K562 (cell line): ENCODE measurements at regions not wholly inside any gene's neighbourhood (a gene's known extent, or its start where the extent isn't known, plus 50 kb on each side); places are given as distances from the start of the nearest gene placed in this dataset.

Experiments used
- ATAC-seq: fragments of 200-7000 bp; cut with Tn5 transposase; 3 replicates; pipeline ENCODE4 v1.9.1; 2020; ENCODE audit warnings: moderate library complexity
- BruUV-seq: library from RNA; stranded (reverse); fragments of 400-500 nt; replicated peaks from 2 replicates; lab custom pipeline; 2021; lab: Mats Ljungman, UMichigan
- CTCF ChIA-PET: fragments of 300-600 bp; formaldehyde crosslinking; extraction: SDS; loops from one replicate; lab custom pipeline; 2021; ENCODE audit warnings: low intra/inter-chr PET ratio; lab: Yijun Ruan, JAX
- POLR2A ChIA-PET: fragments of 300-600, 350-650 bp; sonication (Branson Sonifier 250); formaldehyde crosslinking; extraction: SDS; loops from one replicate; lab custom pipeline; 2021; ENCODE audit warnings: antibody characterized with exemption, inconsistent platforms; lab: Yijun Ruan, JAX
- DNase-seq, 4 experiments: peaks; one replicate each; pipeline versions ENCODE4 v3.0.0 to v3.0.0-alpha.2; 2011 to 2018; ENCODE audit warnings: low spot score in 3 of 4, mixed read lengths in 3 of 4; ENCODE audit errors: extremely low read depth in 1 of 4
- FAIRE-seq: peaks from 2 replicates; lab custom pipeline; 2011; peaks lifted over from hg19 to GRCh38; lab: Jason Lieb, UNC
- H2AFZ ChIP-seq: 2 replicates; pipeline ENCODE4 v1.6.0; 2011; ENCODE audit warnings: low read depth, low read length, control low read depth, inconsistent platforms
- H3K27ac ChIP-seq: fragments of 200-600 bp; 3 replicates; pipeline ENCODE4 v1.8.0; 2011; ENCODE audit warnings: low read depth, mild to moderate bottlenecking, control low read depth, inconsistent platforms, low read length, moderate library complexity, mixed read lengths; ENCODE audit errors: extremely low read depth
- H3K27me3 ChIP-seq, 2 experiments: fragments of 300-600 bp in 1 of 2; 2 replicates in 1 of 2; 3 replicates in 1 of 2; pipeline versions ENCODE4 v1.6.0 to v1.8.0; 2011; ENCODE audit warnings: inconsistent platforms in 2 of 2, low read length in 2 of 2, mild to moderate bottlenecking in 1 of 2, mixed read lengths in 1 of 2, moderate library complexity in 1 of 2; ENCODE audit not compliant: control insufficient read depth in 2 of 2, insufficient read depth in 2 of 2
- H3K36me3 ChIP-seq: fragments of 300-600 bp; 3 replicates; pipeline ENCODE4 v1.8.0; 2011; ENCODE audit warnings: mild to moderate bottlenecking, low read length, inconsistent platforms; ENCODE audit not compliant: control insufficient read depth, insufficient read depth
- H3K4me1 ChIP-seq, 2 experiments: fragments of 200-600 bp in 1 of 2; replicated peaks in 1 of 2; 2 replicates in 1 of 2; 3 replicates in 1 of 2; pipeline versions ENCODE4 v1.5.1 to v1.8.0; 2011; ENCODE audit warnings: inconsistent platforms in 2 of 2, low read length in 2 of 2, mild to moderate bottlenecking in 1 of 2, mixed read lengths in 1 of 2, moderate library complexity in 1 of 2; ENCODE audit not compliant: control insufficient read depth in 2 of 2, insufficient read depth in 2 of 2
- H3K4me2 ChIP-seq: 2 replicates; pipeline ENCODE4 v1.6.1; 2011; ENCODE audit warnings: low read length, control low read depth, inconsistent platforms, mixed read lengths; ENCODE audit not compliant: insufficient read depth
- H3K4me3 ChIP-seq: fragments of 200-600 bp; sonication (generic), shearing (Covaris generic); 2 replicates; pipeline ENCODE4 v1.5.1; 2016; ENCODE audit warnings: control low read depth, inconsistent platforms
- H3K79me2 ChIP-seq: fragments of 200-600 bp; 3 replicates; pipeline ENCODE4 v1.8.0; 2011; ENCODE audit warnings: low read length, inconsistent platforms; ENCODE audit not compliant: control insufficient read depth, insufficient read depth
- H3K9ac ChIP-seq, 2 experiments: 2 replicates each; pipeline versions ENCODE4 v1.6.0 to v1.6.1; 2011; ENCODE audit warnings: low read depth in 2 of 2, low read length in 2 of 2, control low read depth in 1 of 2, inconsistent platforms in 1 of 2, mild to moderate bottlenecking in 1 of 2, mixed read lengths in 1 of 2; ENCODE audit not compliant: insufficient read depth in 1 of 2
- H3K9me1 ChIP-seq: one replicate; pipeline ENCODE4 v1.6.0; 2011; ENCODE audit warnings: inconsistent platforms, mild to moderate bottlenecking, low read length, moderate library complexity; ENCODE audit not compliant: control insufficient read depth, insufficient read depth
- H3K9me3 ChIP-seq: replicated peaks from 2 replicates; pipeline ENCODE4 v1.5.1; 2011; ENCODE audit warnings: low read depth, low read length, inconsistent platforms; ENCODE audit not compliant: control insufficient read depth, insufficient read depth
- H4K20me1 ChIP-seq: replicated peaks from 2 replicates; pipeline ENCODE4 v1.6.1; 2011; ENCODE audit warnings: low read length, inconsistent platforms, mixed read lengths; ENCODE audit not compliant: control insufficient read depth, insufficient read depth
- BCL6 ChIP-seq: fragments of 250-450 bp; sonication (Bioruptor Pico); IDR thresholded peaks from 2 replicates; pipeline ENCODE4 v1.4.0; 2020
- CBFA2T3 ChIP-seq: fragments of 450-650 bp; IDR thresholded peaks from 2 replicates; pipeline ENCODE4 v1.6.1; 2017
- GATA2 ChIP-seq: sonication (generic); formaldehyde crosslinking; IDR thresholded peaks from 2 replicates; pipeline ENCODE4 v1.4.0; 2020; ENCODE audit warnings: mild to moderate bottlenecking, missing genetic modification reagents
- HDAC2 ChIP-seq: fragments of 450-650 bp; IDR thresholded peaks from 2 replicates; pipeline ENCODE4 v1.6.1; 2016; ENCODE audit warnings: mild to moderate bottlenecking
- NCOA2 ChIP-seq, 2 experiments: fragments of 450-650 bp; IDR thresholded peaks; 2 replicates each; pipeline ENCODE4 v1.6.1; 2018; ENCODE audit warnings: mild to moderate bottlenecking in 2 of 2, moderate library complexity in 1 of 2; ENCODE audit not compliant: partially characterized antibody in 2 of 2
- NFRKB ChIP-seq: fragments of 450-650 bp; IDR thresholded peaks from 2 replicates; pipeline ENCODE4 v1.6.1; 2016; ENCODE audit warnings: low read depth
- SOX6 ChIP-seq: fragments of 450-650 bp; IDR thresholded peaks from 2 replicates; pipeline ENCODE4 v1.6.1; 2014; ENCODE audit warnings: mild to moderate bottlenecking
- ZBTB8A ChIP-seq: fragments of 450-650 bp; IDR thresholded peaks from 2 replicates; pipeline ENCODE4 v1.6.1; 2018; ENCODE audit warnings: mild to moderate bottlenecking, moderate library complexity; ENCODE audit not compliant: partially characterized antibody
- ZNF274 ChIP-seq: IDR thresholded peaks from 2 replicates; pipeline ENCODE4 v1.6.1; 2011; ENCODE audit warnings: low read depth, mild to moderate bottlenecking, low read length, moderate library complexity, borderline replicate concordance
- ZZZ3 ChIP-seq: fragments of 450-650 bp; IDR thresholded peaks from 2 replicates; pipeline ENCODE4 v1.6.1; 2016; ENCODE audit warnings: antibody characterized with exemption, mild to moderate bottlenecking, moderate library complexity
- WGBS: fragments of 100-300 bp; shearing (Covaris generic); methylation state at CpG from one replicate; pipeline ENCODE4 v1.1.6; 2016; ENCODE audit warnings: low coverage, mixed read lengths; ENCODE audit not compliant: insufficient coverage; ENCODE audit errors: missing lambda C conversion rate; 5-methylcytosine and 5-hydroxymethylcytosine counted together
- in situ Hi-C: fragments of 300-500 bp; cut with MboI; formaldehyde crosslinking; loops from 4 replicates; pipeline ENCODE4 v1.15.0; 2018; ENCODE audit warnings: inconsistent platforms, mixed read lengths
- intact Hi-C: fragments of 100-400 bp; cut with micrococcal nuclease; formaldehyde crosslinking; loops from 2 replicates; pipeline ENCODE4 v1.14.2; 2022
- TF ChIP-seq, protein P1 (sequence below): fragments of 250-450 bp; sonication (Bioruptor Pico); IDR thresholded peaks from 2 replicates; pipeline ENCODE4 v1.5.0; 2021; ENCODE audit warnings: mild to moderate bottlenecking, moderate library complexity
- TF ChIP-seq, protein P2 (sequence below): fragments of 200-400 bp; formaldehyde crosslinking; IDR thresholded peaks from 2 replicates; pipeline ENCODE4 v1.6.1; 2017; ENCODE audit warnings: mild to moderate bottlenecking, low read depth, low read length, moderate library complexity

DNA sequence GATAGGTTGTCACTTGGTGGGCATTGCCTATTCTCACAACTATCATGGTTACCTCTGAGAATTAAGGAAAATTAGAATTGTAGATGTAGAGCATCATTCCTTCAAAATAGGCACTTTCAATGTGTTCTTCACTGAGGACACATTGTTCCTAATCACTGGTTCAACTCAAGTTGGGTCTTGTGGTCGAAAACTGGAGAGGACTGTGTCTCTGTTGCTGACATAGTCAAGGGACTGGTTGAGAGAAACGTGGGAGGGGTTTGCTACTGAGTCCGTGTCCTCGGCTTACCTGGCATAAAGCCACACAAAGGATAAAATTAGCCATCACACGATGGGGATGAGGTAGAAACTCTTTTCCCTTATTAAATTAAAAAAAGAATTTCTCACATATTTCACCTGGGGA is 205.9 kb upstream of the CD180 start:
- Histone ChIP-seq H3K36me3 (no peaks in the 10 kb centered on the region), H2AFZ (no peak overlapping the region), H3K4me3 (no peak overlapping the region), H3K9me1 (no peaks in the 10 kb centered on the region), H3K27ac (no peak overlapping the region), H3K9me3 (no peaks in the 10 kb centered on the region), H4K20me1 (no peaks in the 10 kb centered on the region), H3K4me2 (no peak overlapping the region), H3K27me3 (no peaks in the 10 kb centered on the region), H3K79me2 (no peaks in the 10 kb centered on the region), H3K4me1 (no peaks in the 10 kb centered on the region), H3K9ac (no peak overlapping the region)
- intact Hi-C loops (no loop called here), in situ Hi-C loops (no loop called here)
- POLR2A ChIA-PET: no interaction called here
- 0% methylated on average over 5 of the region's 5 CpGs for WGBS
- TF ChIP-seq GATA2 (CRISPR knock-in tag): no peak
- no peak for TF ChIP-seq ZBTB8A
- no TSS peak for BruUV-seq
- CTCF ChIA-PET: no interaction called here
- no peak for DNase-seq
- no peak for FAIRE-seq
- no peak for ATAC-seq

DNA sequence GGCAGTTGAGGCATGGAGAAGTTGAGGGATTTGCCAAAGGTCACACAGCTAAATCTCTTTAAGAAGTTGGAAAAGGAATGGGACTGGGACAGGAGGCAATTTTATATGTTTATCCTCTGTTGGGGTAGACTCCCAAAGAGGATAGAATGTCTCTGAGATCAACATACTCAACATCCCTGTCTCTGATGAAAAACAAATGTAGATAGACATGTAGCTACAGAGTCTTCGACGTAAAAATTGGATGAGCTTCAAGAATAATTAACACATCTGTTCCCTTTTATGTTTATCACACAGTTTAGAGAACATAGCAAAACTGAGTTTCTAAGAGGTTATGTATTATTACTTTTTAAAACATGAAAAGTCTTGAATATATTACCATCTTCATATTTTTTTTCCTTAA is 204.6 kb upstream of the CD180 start:
- CTCF ChIA-PET: no interaction called here
- TF ChIP-seq ZNF274 (no peak), NFRKB (no peak), ZZZ3 (no peak), HDAC2 (no peak), NCOA2 (IDR thresholded peaks at IDR 0.05; ENCODE audit: partially characterized antibody in 2 of 2) (no peak), SOX6 (no peak), BCL6 (CRISPR knock-in tag) (no peak), CBFA2T3 (no peak)
- TF ChIP-seq, protein P1, sequence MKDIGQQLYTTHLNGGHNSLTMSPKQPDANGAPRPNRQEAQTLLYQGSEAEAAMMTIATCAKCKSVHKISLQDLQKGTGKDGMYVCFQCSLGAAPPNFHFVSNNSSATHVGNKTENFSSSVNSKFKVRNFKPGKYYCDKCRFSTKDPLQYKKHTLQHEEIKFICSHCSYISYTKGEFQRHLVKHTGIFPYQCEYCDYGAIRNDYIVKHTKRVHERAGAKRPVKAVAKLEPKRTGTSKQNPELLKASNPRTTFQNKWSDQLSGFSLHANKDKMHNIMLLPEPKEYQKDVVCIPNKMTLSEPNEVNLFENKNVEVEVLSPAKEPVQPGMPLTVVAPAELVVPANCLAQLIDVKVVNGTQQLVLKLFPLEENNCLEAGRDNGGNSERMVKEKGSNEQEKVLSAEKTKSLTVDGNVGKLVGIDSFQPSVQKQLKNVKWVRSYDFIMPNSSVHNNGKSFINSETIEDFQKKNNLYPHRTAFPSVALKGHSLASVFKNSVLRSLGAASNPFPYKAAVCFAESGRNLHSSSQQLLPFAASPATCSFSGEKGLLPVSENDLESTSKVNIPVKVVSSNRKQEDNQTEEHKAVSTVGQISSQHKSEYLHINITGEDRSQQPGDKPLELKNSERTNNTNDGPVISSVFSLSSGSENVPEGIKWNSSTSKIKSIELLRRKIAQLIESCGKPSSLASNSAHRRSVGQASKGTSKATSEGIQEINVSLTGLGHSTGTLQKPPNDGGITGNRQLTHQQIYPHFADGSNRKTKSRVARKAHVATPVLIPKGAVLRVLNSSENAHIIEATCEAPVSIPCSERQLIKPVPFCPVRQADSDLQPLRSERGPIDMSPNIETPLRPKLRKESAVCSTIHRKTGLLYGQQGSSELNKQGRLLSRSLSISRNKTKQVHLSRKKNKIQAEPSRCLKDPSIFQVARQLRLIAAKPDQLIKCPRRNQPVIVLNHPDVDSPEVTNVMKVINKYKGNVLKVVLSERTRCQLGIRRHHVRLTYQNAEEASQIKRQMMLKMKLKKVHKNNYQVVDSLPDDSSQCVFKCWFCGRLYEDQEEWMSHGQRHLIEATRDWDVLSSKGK (CRISPR knock-in tag): no peak
- TF ChIP-seq, protein P2, sequence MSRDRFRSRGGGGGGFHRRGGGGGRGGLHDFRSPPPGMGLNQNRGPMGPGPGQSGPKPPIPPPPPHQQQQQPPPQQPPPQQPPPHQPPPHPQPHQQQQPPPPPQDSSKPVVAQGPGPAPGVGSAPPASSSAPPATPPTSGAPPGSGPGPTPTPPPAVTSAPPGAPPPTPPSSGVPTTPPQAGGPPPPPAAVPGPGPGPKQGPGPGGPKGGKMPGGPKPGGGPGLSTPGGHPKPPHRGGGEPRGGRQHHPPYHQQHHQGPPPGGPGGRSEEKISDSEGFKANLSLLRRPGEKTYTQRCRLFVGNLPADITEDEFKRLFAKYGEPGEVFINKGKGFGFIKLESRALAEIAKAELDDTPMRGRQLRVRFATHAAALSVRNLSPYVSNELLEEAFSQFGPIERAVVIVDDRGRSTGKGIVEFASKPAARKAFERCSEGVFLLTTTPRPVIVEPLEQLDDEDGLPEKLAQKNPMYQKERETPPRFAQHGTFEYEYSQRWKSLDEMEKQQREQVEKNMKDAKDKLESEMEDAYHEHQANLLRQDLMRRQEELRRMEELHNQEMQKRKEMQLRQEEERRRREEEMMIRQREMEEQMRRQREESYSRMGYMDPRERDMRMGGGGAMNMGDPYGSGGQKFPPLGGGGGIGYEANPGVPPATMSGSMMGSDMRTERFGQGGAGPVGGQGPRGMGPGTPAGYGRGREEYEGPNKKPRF: no peak

More for the DNA sequence above, 204.6 kb upstream of the CD180 start:
- DNase-seq (no peak), FAIRE-seq (no peak), ATAC-seq (no peak)
- 0% methylated on average over 2 of the region's 2 CpGs for WGBS
- no peak overlapping the region for H3K4me3 ChIP-seq
- no peak overlapping the region for H3K27ac ChIP-seq
- H3K27me3 ChIP-seq: no peaks in the 10 kb centered on the region
- intact Hi-C loops: no loop called here
- no peaks in the 10 kb centered on the region for H3K36me3 ChIP-seq
- H4K20me1 ChIP-seq: no peaks in the 10 kb centered on the region
- no peaks in the 10 kb centered on the region for H3K4me1 ChIP-seq
- H2AFZ ChIP-seq: no peak overlapping the region
- H3K4me2 ChIP-seq: no peak overlapping the region
- no peaks in the 10 kb centered on the region for H3K79me2 ChIP-seq
- no peak overlapping the region for H3K9ac ChIP-seq
- in situ Hi-C loops: no loop called here
- no peaks in the 10 kb centered on the region for H3K9me1 ChIP-seq
- H3K9me3 ChIP-seq: no peaks in the 10 kb centered on the region
- POLR2A ChIA-PET: interaction anchor here (0.7 kb wide), 1 partner anchor 1288 kb away, joined by 4 read pairs; no protein-coding TSS in a partner anchor
- BruUV-seq: no TSS peak
